NB4 (cell line): ENCODE measurements at regions not wholly inside any gene's neighbourhood (a gene's known extent, or its start where the extent isn't known, plus 50 kb on each side); places are given as distances from the start of the nearest gene placed in this dataset.

Source experiments
- CTCF ChIP-seq: IDR thresholded peaks from one replicate; pipeline ENCODE4 v1.5.1; 2012; ENCODE audit warnings: low read depth, low read length
- MAX ChIP-seq: IDR thresholded peaks from 2 replicates; pipeline ENCODE4 v1.6.1; 2011; ENCODE audit warnings: low read depth, low read length
- MYC ChIP-seq: IDR thresholded peaks from 2 replicates; pipeline ENCODE4 v1.6.1; 2011; ENCODE audit warnings: low read depth, low read length
- POLR2A ChIP-seq: IDR thresholded peaks from 2 replicates; pipeline ENCODE4 v1.6.1; 2011; ENCODE audit warnings: mild to moderate bottlenecking; ENCODE audit not compliant: insufficient read length; ENCODE audit errors: extremely low read depth

GRCh38 chr13:73740666-73741065 lies 393.5 kb downstream of the KLF12 start:
- no peak for TF ChIP-seq POLR2A
- TF ChIP-seq CTCF = no peak
- TF ChIP-seq MAX = no peak
- TF ChIP-seq MYC = no peak
